Activated CD4-positive, alpha-beta T cell treated with anti-CD3 and anti-CD28 coated beads for 36 hours (primary cell): ENCODE measurements at regions not wholly inside any gene's neighbourhood (a gene's known extent, or its start where the extent isn't known, plus 50 kb on each side); places are given as distances from the start of the nearest gene placed in this dataset.

ENCODE experiments used
- ATAC-seq: fragments of 200-7000 bp; cut with Tn5 transposase; one replicate; pipeline ENCODE4 v1.10.0; 2021; ENCODE audit warnings: mild to moderate bottlenecking, moderate library complexity
- CTCF ChIA-PET: fragments of 350-600 bp; sonication (Branson Sonifier 250); formaldehyde crosslinking; loops from one replicate; lab custom pipeline; 2021; ENCODE audit warnings: antibody characterized with exemption; lab: Charles Lee
- POLR2A ChIA-PET: fragments of 350-600 bp; sonication (Branson Sonifier 250); formaldehyde crosslinking; loops from one replicate; lab custom pipeline; 2021; ENCODE audit warnings: antibody characterized with exemption, inconsistent platforms; lab: Charles Lee
- DNase-seq: peaks from one replicate; pipeline ENCODE4 v3.0.0-alpha.2; 2020
- H3K27ac Mint-ChIP-seq: one replicate; pipeline ENCODE4 v1.8.0; 2021; ENCODE audit warnings: mixed read lengths
- H3K27me3 Mint-ChIP-seq: one replicate; pipeline ENCODE4 v1.8.0; 2021; ENCODE audit warnings: mixed read lengths
- H3K36me3 Mint-ChIP-seq: one replicate; pipeline ENCODE4 v1.8.0; 2021; ENCODE audit warnings: low read depth, mixed read lengths
- H3K4me1 Mint-ChIP-seq: one replicate; pipeline ENCODE4 v1.8.0; 2021; ENCODE audit warnings: mixed read lengths
- H3K4me3 Mint-ChIP-seq: one replicate; pipeline ENCODE4 v1.8.0; 2021; ENCODE audit warnings: mild to moderate bottlenecking, moderate library complexity, mixed read lengths
- H3K9me3 Mint-ChIP-seq: one replicate; pipeline ENCODE4 v1.8.0; 2021; ENCODE audit warnings: low read depth, mixed read lengths
- intact Hi-C, 2 experiments: fragments of 100-400 bp; cut with DNase I in 1 of 2; cut with micrococcal nuclease in 1 of 2; formaldehyde crosslinking; loops; one replicate each; pipeline versions ENCODE4 v1.14.2 to v1.15.1; 2022 to 2024; cut with DNase I, micrococcal nuclease

GRCh38 chr11:95567685-95568084 is 221.9 kb downstream of the FAM76B start:
- no peaks in the 10 kb centered on the region for H3K27me3 Mint-ChIP-seq
- ChIA-PET POLR2A (interaction anchor here (1.0 kb wide), 1 partner anchor 11 kb away, joined by 3 read pairs; no protein-coding TSS in a partner anchor), CTCF (interaction anchor here (0.7 to 3.0 kb wide), 3 partner anchors 10 to 138 kb away, joined by 3 to 9 read pairs (median 3); no protein-coding TSS in a partner anchor)

GRCh38 chr11:95566211-95566610 is 223.4 kb downstream of the FAM76B start:
- CTCF ChIA-PET: interaction anchor here (1.1 to 3.0 kb wide), 3 partner anchors 9 to 139 kb away, joined by 6 to 9 read pairs (median 6); no protein-coding TSS in a partner anchor
- ATAC-seq (no peak), DNase-seq (no peak)
- Mint-ChIP-seq H3K27ac (no peak overlapping the region), H3K27me3 (peaks cover 3% of the 10 kb centered on the region), H3K36me3 (peaks cover 2% of the 10 kb centered on the region), H3K4me3 (no peak overlapping the region), H3K9me3 (peaks cover 11% of the 10 kb centered on the region), H3K4me1 (peaks cover 27% of the 10 kb centered on the region)
- intact Hi-C loops: no loop called here
- POLR2A ChIA-PET: no interaction called here

More at GRCh38 chr11:95567685-95568084, 221.9 kb downstream of the FAM76B start:
- Mint-ChIP-seq H3K27ac (no peak overlapping the region), H3K36me3 (peaks cover 2% of the 10 kb centered on the region), H3K4me1 (peaks cover 25% of the 10 kb centered on the region), H3K4me3 (no peak overlapping the region), H3K9me3 (peaks cover 11% of the 10 kb centered on the region)
- ATAC-seq (peak; percentile 42), DNase-seq (no peak)
- intact Hi-C loops: no loop called here

GRCh38 chr11:95565724-95566141 is 223.8 kb downstream of the FAM76B start:
- Mint-ChIP-seq H3K36me3 (peaks cover 2% of the 10 kb centered on the region), H3K27ac (no peak overlapping the region), H3K4me3 (no peak overlapping the region), H3K4me1 (peaks cover 27% of the 10 kb centered on the region), H3K27me3 (peaks cover 3% of the 10 kb centered on the region), H3K9me3 (peaks cover 11% of the 10 kb centered on the region)
- no peak for DNase-seq
- no peak for ATAC-seq
- ChIA-PET CTCF (interaction anchor here (1.1 to 3.0 kb wide), 3 partner anchors 8 to 140 kb away, joined by 6 to 9 read pairs (median 6); no protein-coding TSS in a partner anchor), POLR2A (no interaction called here)
- intact Hi-C loops: no loop called here

GRCh38 chr11:95563859-95564258 is 225.7 kb downstream of the FAM76B start:
- no peak for DNase-seq
- Mint-ChIP-seq H3K27me3 (peaks cover 3% of the 10 kb centered on the region), H3K9me3 (peaks cover 3% of the 10 kb centered on the region), H3K4me1 (peaks cover 27% of the 10 kb centered on the region), H3K27ac (no peak overlapping the region), H3K36me3 (no peaks in the 10 kb centered on the region), H3K4me3 (no peak overlapping the region)
- ChIA-PET CTCF (interaction anchor here (0.7 to 0.8 kb wide), 4 partner anchors 8 to 866 kb away, joined by 3 to 4 read pairs (median 4); no protein-coding TSS in a partner anchor), POLR2A (interaction anchor here (0.7 kb wide), 1 partner anchor 133 kb away, joined by 7 read pairs; no protein-coding TSS in a partner anchor)
- intact Hi-C loops: no loop called here
- ATAC-seq: peak; percentile 58

- peaks cover 27% of the 10 kb centered on the region for H3K4me1 Mint-ChIP-seq
- ATAC-seq (no peak), DNase-seq (no peak)
- H3K36me3 Mint-ChIP-seq: no peaks in the 10 kb centered on the region
- ChIA-PET CTCF (interaction anchor here (1.3 kb wide), 1 partner anchor 142 kb away, joined by 7 read pairs; no protein-coding TSS in a partner anchor), POLR2A (no interaction called here)
- no peak overlapping the region for H3K4me3 Mint-ChIP-seq
- intact Hi-C loops: no loop called here
- peaks cover under 1% of the 10 kb centered on the region for H3K9me3 Mint-ChIP-seq
- no peak overlapping the region for H3K27ac Mint-ChIP-seq
- H3K27me3 Mint-ChIP-seq: peaks cover 3% of the 10 kb centered on the region
These were observed 226.4 kb downstream of the FAM76B start for GRCh38 chr11:95563173-95563572.

- ATAC-seq: no peak
- Mint-ChIP-seq H3K27me3 (peaks cover 3% of the 10 kb centered on the region), H3K36me3 (no peaks in the 10 kb centered on the region), H3K9me3 (no peaks in the 10 kb centered on the region), H3K27ac (no peak overlapping the region), H3K4me3 (no peak overlapping the region), H3K4me1 (peaks cover 22% of the 10 kb centered on the region)
- CTCF ChIA-PET: interaction anchor here (0.9 to 1.4 kb wide), 3 partner anchors 17 to 143 kb away, joined by 3 to 7 read pairs (median 4); no protein-coding TSS in a partner anchor
- POLR2A ChIA-PET: no interaction called here
- no peak for DNase-seq
- intact Hi-C loops: no loop called here
These were observed 227.2 kb downstream of the FAM76B start for GRCh38 chr11:95562196-95562921.

- H3K36me3 Mint-ChIP-seq: no peaks in the 10 kb centered on the region
- intact Hi-C loops: loop anchor here in 1 of 2 experiments (5.0 kb wide), 1 partner anchor 408 kb away; no protein-coding TSS in a partner anchor
- DNase-seq (no peak), ATAC-seq (no peak)
- H3K9me3 Mint-ChIP-seq: no peaks in the 10 kb centered on the region
- peaks cover 40% of the 10 kb centered on the region for H3K4me1 Mint-ChIP-seq
- CTCF ChIA-PET: interaction anchor here (0.7 to 0.9 kb wide), 3 partner anchors 11 to 142 kb away, joined by 3 read pairs; no protein-coding TSS in a partner anchor
- H3K27me3 Mint-ChIP-seq: peaks cover 3% of the 10 kb centered on the region
- H3K4me3 Mint-ChIP-seq: no peak overlapping the region
- H3K27ac Mint-ChIP-seq: no peak overlapping the region
- POLR2A ChIA-PET: no interaction called here
These were observed 229.7 kb downstream of the FAM76B start for GRCh38 chr11:95559899-95560298.

GRCh38 chr11:95557376-95557775 is 232.2 kb downstream of the FAM76B start:
- no peak for DNase-seq
- Mint-ChIP-seq H3K4me1 (peaks cover 23% of the 10 kb centered on the region), H3K36me3 (no peaks in the 10 kb centered on the region), H3K27ac (peak overlapping the region; percentile 90), H3K27me3 (peaks cover 3% of the 10 kb centered on the region), H3K4me3 (no peak overlapping the region), H3K9me3 (no peaks in the 10 kb centered on the region)
- ChIA-PET POLR2A (interaction anchor here (0.6 kb wide), 1 partner anchor 143 kb away, joined by 3 read pairs; no protein-coding TSS in a partner anchor), CTCF (interaction anchor here (0.7 to 2.9 kb wide), 9 partner anchors 9 to 415 kb away, joined by 3 to 22 read pairs (median 6); no protein-coding TSS in a partner anchor)
- intact Hi-C loops: loop anchor here (2.0 to 5.0 kb wide), 3 partner anchors 19 to 405 kb away; no protein-coding TSS in a partner anchor
- ATAC-seq: no peak

GRCh38 chr11:95556342-95557163 is 233.0 kb downstream of the FAM76B start:
- intact Hi-C loops: loop anchor here (1.0 to 5.0 kb wide), 10 partner anchors 12 to 404 kb away; partner anchors contain the start of gene SESN3 (in 1 of the 2)

GRCh38 chr11:95556011-95556341 is 233.6 kb downstream of the FAM76B start:
- ATAC-seq: no peak
- Mint-ChIP-seq H3K4me3 (peak overlapping the region; percentile 17), H3K4me1 (peaks cover 23% of the 10 kb centered on the region), H3K36me3 (no peaks in the 10 kb centered on the region), H3K27ac (peak overlapping the region; percentile 90), H3K9me3 (no peaks in the 10 kb centered on the region), H3K27me3 (no peaks in the 10 kb centered on the region)
- DNase-seq: no peak
- POLR2A ChIA-PET: interaction anchor here (1.2 to 1.3 kb wide), 5 partner anchors 10 to 472 kb away, joined by 3 to 8 read pairs (median 3); no protein-coding TSS in a partner anchor
- intact Hi-C loops: loop anchor here (1.0 to 5.0 kb wide), 10 partner anchors 12 to 404 kb away; partner anchors contain the start of gene SESN3 (in 1 of the 2)
- CTCF ChIA-PET: interaction anchor here (0.6 to 2.9 kb wide), 12 partner anchors 8 to 489 kb away, joined by 3 to 22 read pairs (median 4); partner anchors contain the start of genes SESN3 and SRSF8

More at GRCh38 chr11:95556342-95557163, 233.0 kb downstream of the FAM76B start:
- H3K4me1 Mint-ChIP-seq: peaks cover 23% of the 10 kb centered on the region
- no peaks in the 10 kb centered on the region for H3K36me3 Mint-ChIP-seq
- POLR2A ChIA-PET: interaction anchor here (0.5 to 1.3 kb wide), 7 partner anchors 11 to 472 kb away, joined by 3 to 8 read pairs (median 3); no protein-coding TSS in a partner anchor
- peak; percentile 60 for DNase-seq
- H3K9me3 Mint-ChIP-seq: no peaks in the 10 kb centered on the region
- CTCF ChIA-PET: interaction anchor here (0.6 to 2.9 kb wide), 15 partner anchors 8 to 490 kb away, joined by 3 to 22 read pairs (median 4); partner anchors contain the start of genes SESN3 and SRSF8
- H3K4me3 Mint-ChIP-seq: peak overlapping the region; percentile 17
- peak overlapping the region; percentile 90 for H3K27ac Mint-ChIP-seq
- ATAC-seq: peak; percentile 94
- no peaks in the 10 kb centered on the region for H3K27me3 Mint-ChIP-seq
